Stimulated activated CD4-positive, alpha-beta T cell treated with anti-CD3 and anti-CD28 coated beads, TNF-alpha, amount 100 ng/mL, for 24 hours (primary cell): ENCODE measurements at regions not wholly inside any gene's neighbourhood (a gene's known extent, or its start where the extent isn't known, plus 50 kb on each side); places are given as distances from the start of the nearest gene placed in this dataset.

Experiments used
- DNase-seq, 3 experiments: peaks; one replicate each; pipeline ENCODE4 v3.0.0-alpha.2; 2020; ENCODE audit warnings: low read depth in 3 of 3

- DNase-seq = no peak
Measured at GRCh38 chr15:95440712-95441111, 889.8 kb upstream of the NR2F2 start.

GRCh38 chr15:95442107-95442719, 888.3 kb upstream of the NR2F2 start:
- no peak for DNase-seq

DNA sequence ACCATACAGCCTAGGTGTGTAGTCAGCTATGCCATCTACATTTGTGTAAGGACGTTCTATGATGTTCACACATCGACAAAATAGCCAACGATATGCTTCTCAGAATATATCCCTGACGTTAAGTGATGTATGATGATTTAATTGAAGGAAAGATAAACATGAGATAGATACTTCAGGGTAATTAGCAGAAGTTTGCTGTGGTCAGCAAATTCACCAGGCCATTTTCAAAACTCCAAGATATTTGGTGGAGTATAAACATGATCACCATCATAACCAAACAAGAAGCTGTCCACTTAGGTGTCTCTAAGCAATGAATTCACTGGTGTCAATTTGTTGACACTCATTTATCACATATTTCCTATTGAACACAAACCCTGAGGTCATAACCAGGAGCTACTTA, 885.6 kb upstream of the NR2F2 start:
- no peak for DNase-seq

DNA sequence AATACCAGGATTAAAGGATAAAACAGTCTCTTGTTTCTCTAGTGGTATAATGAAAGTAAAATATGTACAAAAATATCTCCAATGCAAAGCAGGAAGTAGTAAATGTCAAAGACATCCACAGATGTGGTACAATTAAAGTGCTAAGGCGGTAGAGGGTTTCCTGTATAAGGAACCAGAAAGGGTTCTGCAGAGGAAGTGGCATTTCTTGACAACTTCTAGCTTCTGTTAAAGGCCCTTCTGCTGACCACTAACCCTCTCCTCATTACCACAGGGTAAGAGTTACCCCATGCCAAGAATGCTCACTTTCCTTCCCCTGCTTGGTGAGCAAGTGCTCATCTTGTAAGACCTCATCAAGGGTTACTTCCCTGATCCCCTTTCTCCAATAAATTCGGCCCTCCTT, 883.6 kb upstream of the NR2F2 start:
- no peak for DNase-seq

- no peak for DNase-seq
Measured at GRCh38 chr15:95447486-95447885, 883.0 kb upstream of the NR2F2 start.

DNA sequence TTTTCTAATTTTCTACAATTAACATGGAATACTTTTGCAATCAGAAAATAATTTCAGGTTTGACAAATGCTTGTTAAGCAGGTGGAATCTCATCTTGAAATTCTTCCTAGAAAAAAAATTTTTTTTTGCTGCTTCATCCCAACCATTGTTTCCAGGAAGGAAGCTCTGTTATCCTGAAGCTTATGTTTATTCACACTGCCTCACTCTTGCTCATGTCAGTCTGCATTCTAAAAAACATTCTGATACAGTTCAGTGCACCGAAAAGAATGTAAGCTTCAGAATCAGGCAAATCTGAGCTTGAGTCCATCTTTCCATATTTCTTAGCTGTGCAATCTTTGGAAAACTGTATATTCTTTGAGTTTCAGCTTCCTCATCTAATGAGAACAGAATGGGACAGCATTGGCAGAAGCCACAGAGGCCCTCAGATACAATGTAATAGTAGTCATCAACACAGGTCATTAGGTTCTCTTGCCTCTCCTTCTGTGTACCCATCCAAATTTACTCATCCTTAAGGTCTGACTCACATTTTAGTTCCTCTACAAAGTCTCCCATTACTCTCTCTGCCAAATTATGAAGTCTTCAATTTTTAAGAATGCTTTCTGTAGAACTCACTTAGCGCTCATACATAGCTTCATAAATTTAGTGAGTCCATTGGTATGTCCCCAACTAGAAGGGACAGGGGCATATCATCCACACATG, 881.8 kb upstream of the NR2F2 start:
- no peak for DNase-seq

DNA sequence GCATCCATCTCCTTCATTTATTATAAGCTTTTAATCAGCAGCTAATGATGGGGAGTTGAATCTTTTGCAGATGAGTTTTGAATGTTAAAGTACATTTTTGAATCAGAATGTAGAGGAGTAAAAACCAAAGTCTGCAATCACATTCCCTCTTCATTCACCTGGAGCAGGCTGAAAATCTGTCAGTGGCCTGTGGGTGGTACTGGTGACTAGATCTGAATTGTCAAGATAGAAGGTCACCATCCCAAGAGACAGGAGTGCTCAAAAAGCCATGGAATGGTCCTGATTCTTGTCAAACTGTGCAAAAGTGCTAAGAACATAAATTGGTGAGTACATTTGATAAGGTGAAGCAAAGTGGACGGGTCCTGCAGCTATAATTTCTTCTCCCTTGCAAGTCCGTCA, 881.3 kb upstream of the NR2F2 start:
- DNase-seq = no peak

DNA sequence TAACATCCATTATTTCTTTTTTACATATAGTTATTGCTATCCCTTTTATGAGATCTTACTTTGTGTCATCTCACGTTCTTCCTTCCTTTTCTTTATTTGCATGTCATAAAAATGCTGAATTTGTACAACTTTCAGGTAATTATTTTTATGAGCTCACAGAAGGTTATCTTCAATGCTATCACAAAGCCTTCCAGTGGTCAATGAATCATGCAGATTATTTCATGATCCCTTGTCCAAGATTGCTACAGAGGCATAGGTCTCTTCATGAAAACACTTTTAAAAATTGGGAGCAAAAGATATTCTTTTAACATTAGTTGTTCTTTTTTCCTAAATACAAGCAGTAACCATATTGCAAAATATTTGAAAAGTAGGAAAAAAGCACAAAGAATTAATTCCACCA, 880.1 kb upstream of the NR2F2 start:
- DNase-seq = no peak

DNA sequence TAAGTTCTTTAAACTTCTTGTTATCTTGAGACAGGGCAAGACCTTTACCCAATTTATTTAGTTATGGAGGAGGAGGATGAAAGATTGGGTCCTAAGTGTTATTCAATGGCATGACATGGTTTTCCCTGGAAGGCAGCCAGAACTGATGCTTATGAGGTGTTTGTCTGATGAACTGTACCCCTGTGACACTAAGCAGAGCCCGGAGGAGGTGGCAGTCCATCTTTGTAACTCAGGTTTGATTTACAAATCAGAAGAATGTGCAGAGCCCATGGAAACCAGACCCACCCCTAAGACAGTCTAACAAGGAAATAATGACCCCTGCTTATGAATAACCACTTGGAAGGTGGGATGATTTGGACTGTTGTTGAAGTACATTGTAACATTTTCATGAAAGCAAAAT, 878.6 kb upstream of the NR2F2 start:
- no peak for DNase-seq

GRCh38 chr15:95454403-95455262, 875.9 kb upstream of the NR2F2 start:
- no peak for DNase-seq

- DNase-seq = no peak
Measured at GRCh38 chr15:95457520-95457919, 873.0 kb upstream of the NR2F2 start.

DNA sequence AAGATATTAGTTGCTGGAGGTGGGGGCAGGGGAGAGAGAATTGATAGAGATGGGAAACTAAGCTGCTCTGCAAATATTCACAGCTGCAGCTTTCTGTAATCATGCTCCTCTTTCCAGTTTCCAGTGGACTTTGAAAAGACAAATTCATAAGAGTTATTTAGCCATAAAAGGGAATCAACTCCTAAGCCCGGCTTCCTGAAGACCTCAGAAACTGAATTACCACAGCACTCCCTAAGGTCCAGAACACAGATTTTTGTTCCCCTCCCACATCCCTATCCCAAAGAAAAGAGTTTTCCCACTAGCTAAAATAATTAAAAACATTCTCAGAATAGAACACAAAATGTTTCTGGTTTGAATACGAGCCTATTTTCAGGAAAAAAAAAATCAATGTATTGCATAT, 871.8 kb upstream of the NR2F2 start:
- no peak for DNase-seq

DNA sequence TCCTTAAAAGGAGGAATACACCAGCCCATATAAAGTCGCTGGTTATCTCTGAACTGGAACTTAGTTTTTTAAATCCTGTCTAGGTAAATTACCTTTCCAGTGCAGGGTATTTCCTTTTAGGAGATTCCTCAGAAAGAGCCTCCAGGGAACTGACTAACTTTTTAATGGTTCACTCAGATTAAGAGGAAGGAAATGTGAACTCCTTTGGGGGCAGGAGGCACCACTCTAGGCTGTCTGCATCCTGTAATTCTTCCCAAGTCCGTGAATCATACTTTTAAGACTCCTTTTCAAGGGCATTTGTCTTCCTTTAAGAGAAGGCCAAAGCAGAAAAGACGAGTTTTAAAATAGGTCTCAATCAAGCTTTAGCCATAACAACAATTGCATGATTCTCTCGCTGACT, 871.2 kb upstream of the NR2F2 start:
- DNase-seq = no peak

DNA sequence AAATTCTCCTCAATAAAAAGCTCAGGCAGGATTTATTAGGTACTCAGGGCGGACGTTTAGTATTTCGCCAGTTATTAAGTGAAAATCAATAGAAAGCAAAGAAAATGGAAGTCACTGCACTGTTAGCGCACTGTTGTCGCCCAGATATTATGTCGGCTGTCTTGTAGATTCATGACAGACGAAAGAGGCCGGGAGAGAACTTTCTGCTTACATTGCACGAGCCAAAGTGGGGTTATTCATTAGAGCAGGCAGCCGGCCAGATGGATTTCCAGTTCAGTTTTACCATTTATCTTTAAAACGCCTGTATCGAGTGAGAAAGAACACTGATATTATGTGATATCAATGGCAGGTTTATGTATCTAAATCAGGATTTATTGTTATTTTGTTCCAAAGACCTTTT, 866.0 kb upstream of the NR2F2 start:
- DNase-seq = no peak

DNA sequence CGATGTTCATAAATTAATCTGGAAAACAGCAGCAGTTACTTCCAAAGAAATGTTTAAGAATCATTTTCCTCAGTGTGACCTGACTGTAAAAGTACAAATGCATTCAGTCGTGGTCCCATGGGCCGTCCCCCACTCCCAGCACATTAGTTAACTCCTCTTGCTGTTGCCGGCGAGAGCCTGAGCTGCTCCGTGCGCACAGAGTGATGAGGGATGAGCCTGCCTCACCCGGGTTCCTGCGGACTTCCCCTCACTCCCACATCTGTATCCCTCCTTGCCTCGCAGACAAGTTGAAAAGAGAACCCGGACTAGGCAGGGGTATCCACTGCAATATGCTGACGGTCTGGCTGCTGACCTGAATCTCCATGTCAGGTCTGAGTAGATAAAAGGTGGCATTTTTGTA, 861.7 kb upstream of the NR2F2 start:
- DNase-seq = no peak

DNA sequence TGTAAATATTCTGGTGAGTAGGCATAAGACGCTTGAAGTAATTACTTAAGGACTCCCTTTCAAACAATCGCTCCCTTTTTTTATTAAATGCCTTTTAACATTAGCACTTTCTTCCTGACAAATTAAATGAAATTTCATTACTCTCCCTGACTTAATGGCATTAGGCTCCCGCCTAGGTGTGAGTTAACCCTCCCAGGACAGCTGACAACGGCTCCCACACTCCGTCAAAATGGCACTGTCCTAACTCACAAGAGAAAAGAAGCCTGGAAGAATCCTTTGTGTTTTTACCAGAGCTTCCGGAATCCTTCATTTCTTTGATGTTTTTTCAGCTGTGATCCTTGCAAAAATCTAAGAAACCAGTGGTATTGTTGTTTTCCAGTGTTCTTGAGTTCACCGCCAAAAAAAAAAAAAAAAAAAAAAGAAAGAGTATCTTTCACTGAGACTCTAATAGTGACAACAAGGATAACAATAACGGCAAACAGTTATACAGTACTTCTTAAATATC, 861.0 kb upstream of the NR2F2 start:
- DNase-seq = no peak

- DNase-seq = no peak
Measured at GRCh38 chr15:95470529-95470928, 860.0 kb upstream of the NR2F2 start.

- DNase-seq = no peak
Measured at GRCh38 chr15:95470997-95471689, 859.4 kb upstream of the NR2F2 start.

GRCh38 chr15:95471690-95472086, 858.8 kb upstream of the NR2F2 start:
- DNase-seq = no peak

- DNase-seq = no peak
Measured at GRCh38 chr15:95475067-95475466, 855.4 kb upstream of the NR2F2 start.

DNA sequence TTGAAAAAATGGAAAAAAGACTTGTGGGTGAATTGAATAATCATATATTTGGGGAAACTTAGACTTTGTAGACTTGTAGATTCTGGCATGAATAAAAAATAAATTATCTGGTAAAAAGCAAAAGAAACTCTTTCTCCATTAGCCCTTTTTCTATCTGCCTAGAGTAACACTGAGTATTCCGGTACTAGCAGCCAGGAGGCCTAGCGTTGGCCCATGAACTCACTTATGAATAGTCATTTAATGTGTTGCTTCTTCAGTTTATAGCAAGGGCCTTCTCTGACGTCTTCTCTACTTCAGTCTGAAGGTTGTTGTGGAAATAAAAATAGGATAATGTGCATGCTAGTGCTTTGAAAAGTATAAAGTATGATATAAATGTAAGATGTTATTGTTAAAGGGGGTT, 851.2 kb upstream of the NR2F2 start:
- DNase-seq = no peak

DNA sequence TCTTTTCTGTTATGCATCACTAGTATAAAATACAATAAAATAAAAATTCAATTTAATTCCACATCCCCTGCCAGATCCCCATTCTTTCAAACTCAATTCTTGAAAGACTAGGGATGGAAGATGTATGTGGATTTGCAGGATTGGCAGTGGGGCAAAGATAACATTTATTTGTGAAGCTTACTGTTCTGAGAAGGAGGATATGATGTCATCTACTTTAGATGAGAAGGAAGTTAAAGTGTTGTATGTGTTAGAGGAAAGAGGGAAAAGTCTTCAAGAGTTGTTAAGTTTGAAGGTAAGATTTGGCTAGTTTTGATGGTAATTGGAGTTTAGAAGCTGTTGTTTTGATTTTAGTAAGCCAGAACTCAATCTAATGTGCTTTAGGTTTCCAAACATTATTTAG, 845.1 kb upstream of the NR2F2 start:
- no peak for DNase-seq
